SW480 (cell line): ENCODE measurements at regions not wholly inside any gene's neighbourhood (a gene's known extent, or its start where the extent isn't known, plus 50 kb on each side); places are given as distances from the start of the nearest gene placed in this dataset.
A peak's percentile ranks its signal among the peaks of the same experiment; 100 is the strongest.
"Not testable (repeated sequence)": the region's sequence is repeated elsewhere in the genome, so short reads cannot be mapped to it uniquely, and the experiment has no call there.

Source experiments
- DNase-seq: peaks from one replicate; pipeline ENCODE4 v3.0.0-alpha.2; 2016; ENCODE audit warnings: low spot score

DNA sequence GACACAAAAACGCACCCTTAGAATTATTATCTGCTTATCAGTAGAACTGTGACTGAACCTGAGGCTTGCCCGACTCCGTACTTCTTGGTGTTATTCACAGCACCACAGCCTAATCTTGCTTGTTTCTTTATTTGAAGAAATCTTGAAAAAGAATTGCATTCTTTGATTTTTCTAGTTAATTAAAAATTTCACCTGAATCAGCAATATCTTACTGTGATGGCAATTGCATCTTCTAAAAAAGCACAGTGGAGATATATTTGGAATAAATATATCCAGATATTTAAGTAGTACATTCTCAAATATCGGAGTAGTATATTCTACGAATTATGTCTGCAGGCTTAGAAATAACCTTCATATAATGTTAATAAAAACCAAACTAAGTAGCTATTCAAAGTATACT lies 90.1 kb upstream of the LYSMD4 start:
- no peak for DNase-seq

DNA sequence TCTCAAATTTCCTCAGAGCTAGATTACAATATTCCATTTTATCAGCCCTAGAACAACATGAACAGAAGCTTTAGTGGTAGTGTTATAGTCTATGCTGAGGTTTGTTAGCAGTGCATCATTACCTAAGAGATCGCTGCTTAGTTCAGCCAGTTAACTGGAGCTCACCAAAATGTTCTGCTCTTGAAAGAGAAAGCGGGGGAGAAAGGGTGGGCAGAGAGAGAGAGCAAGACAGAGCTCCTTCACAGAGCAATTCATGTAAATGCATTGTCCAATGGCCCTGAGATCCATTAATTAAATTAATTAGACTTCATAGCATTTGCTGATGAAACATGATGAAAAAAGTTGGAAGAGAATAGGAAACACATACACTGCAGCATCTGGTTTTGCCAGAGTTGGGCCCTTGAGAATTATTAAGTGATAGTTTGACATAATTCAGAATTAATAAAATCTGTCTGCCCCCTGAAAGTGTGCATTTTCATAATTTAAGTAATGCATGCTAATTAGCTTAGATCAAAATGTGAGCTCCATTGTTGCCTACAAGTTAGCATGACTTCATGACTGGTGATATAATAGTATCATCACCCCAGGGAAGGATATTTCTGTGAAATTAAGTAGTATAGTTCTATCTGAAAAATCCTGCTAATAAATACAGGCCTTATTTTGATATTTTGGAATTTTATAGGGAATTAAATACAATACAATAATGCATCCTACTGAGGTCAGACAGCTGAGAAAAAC lies 86.9 kb upstream of the LYSMD4 start:
- no peak for DNase-seq

DNA sequence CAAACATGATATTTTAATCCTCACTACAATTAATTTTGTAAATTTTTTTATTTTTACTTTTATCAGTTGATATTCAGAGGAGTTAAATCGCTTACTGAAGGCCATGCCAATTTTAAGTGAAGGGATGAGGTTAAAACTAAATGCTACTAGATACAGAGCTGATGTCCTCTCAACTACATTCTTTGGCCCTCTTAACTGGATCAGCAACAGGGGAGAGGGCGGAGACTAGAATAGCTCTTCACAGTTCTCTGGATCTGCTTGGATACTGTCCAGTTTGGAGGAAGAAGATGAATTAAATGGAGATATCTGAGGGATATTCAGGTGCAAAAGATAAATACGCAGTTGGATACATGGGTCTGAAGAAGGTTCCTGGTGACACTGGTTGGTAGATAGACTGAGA lies 85.6 kb upstream of the LYSMD4 start:
- DNase-seq, result no peak

DNA sequence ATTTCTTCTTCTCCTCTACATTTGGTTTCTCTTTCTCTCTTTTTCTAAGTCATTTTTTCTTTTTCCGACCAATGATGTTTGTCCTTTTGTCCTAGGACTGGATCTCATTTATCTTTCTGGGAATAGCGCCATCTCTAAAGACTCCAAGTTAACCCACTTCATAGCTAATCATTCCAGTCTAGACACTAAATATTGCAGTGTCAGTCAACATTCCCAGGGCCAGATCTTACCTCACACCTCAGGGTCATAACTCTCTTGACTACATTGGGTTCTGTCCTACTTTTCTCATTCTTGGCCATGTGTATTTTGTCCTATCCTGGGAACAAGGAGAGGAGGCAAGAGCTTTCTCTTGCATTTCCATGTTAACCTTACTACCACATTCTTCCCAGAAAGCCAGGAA lies 83.6 kb upstream of the LYSMD4 start:
- not testable (repeated sequence) for DNase-seq

DNA sequence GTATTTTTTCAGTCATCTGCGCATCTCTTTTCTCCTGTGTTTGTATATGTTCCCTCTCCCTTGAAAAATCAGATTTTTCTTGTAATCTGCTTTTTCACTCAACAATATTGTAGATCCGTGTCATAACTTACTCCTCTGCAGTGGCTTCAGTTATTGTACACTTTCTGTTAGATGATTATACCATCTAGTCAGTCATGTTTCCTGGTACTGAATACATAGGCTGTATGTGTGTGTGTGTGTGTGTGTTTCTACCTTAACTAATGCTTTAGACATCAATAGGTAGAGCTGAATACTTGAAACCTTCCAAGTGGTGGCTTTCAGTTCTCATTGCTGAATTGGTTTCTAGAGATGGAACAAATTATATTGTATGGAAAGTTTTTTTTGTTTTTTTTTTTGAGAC lies 77.4 kb upstream of the LYSMD4 start:
- not testable (repeated sequence) for DNase-seq

DNA sequence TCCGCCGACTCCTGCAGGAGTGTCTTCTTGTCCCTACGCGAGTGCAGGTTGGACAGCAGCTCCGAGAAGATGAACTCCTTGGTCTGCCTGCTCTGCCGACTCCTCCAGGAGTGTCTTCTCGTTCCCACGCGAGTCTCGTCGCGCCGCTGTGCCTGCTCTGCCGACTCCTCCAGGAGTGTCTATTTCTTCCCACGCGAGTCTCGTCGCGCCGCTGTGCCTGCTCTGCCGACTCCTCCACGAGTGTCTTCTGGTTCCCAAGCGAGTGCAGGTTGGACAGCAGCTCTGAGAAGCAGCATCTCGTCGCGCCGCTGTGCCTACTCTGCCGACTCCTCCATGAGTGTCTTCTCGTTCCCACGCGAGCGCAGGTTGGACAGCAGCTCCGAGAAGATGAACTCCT lies 66.6 kb upstream of the LYSMD4 start:
- DNase-seq, result not testable (repeated sequence)

DNA sequence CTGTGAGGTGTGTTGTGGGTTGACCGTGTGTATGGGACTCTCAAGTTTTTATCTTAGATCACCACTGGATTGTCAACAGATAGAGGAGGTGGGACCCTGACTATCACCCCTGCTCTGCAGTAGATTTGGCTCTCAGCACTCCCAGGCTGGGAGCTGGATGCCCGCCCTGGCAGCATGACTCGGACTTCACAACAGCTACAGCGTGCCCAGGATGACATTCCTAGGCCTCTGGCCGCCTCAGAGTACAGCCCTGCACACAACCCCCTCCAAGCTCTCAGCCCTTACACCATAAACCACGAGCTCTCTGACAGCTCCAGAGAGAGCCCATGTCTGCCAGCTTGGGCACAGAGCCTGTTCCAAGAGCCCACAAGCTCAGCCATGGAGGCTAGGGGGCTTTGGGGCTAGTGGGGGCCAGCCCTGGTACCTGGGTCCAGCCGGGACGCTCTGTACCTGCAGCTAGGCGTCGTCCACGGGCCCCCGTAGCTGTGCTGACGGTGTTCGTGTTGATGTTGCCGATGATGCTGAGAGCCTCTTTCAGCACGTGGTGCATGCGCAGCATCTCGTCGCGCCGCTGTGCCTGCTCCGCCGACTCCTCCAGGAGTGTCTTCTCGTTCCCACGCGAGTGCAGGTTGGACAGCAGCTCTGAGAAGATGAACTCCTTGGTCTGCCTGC lies 66.1 kb upstream of the LYSMD4 start:
- not testable (repeated sequence) for DNase-seq

DNA sequence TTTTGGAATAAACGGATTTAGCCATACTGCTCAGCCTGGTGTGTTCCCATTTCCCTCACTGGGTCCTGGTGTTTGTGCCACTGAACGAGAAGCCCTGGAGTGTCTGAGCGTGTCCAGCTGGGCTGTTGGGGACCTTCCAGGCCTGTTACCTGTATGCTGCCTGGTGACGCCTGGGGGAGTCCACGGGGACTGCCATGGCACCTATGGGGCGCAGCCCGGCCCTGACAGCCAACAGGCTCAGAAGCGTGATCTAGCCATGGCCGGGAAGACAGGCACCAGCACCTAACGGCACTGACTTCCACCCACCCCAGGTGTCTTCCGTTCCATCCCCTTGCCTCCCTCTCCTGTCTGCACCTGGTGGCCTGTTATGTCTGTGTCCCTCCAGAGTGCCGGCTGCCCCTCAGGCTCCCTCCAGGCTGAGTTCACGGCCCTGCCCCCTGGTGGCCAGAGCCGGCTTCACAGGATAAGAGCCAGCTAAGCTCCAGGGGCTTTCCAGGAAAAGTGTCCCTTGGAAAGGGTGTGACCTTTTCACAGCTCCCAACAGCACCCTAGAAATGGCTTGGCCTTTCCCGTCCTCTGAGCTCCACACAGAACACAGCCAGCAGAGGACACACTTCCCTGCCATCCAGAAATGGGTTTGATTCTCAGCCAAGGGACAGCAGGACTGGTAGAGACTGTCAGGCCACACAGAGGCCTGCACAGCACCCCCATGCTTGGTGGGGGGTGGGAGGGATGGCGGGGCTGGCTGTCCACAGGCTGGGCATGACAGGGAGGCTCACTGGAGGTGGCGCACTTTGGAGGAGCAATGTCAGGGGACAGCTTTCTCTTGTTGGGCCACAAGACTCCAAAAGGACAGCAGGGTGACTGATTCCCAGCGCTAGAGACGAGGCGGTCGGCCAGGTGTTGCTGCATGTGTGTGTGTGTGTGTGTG lies 64.0 kb upstream of the LYSMD4 start:
- not testable (repeated sequence) for DNase-seq

DNA sequence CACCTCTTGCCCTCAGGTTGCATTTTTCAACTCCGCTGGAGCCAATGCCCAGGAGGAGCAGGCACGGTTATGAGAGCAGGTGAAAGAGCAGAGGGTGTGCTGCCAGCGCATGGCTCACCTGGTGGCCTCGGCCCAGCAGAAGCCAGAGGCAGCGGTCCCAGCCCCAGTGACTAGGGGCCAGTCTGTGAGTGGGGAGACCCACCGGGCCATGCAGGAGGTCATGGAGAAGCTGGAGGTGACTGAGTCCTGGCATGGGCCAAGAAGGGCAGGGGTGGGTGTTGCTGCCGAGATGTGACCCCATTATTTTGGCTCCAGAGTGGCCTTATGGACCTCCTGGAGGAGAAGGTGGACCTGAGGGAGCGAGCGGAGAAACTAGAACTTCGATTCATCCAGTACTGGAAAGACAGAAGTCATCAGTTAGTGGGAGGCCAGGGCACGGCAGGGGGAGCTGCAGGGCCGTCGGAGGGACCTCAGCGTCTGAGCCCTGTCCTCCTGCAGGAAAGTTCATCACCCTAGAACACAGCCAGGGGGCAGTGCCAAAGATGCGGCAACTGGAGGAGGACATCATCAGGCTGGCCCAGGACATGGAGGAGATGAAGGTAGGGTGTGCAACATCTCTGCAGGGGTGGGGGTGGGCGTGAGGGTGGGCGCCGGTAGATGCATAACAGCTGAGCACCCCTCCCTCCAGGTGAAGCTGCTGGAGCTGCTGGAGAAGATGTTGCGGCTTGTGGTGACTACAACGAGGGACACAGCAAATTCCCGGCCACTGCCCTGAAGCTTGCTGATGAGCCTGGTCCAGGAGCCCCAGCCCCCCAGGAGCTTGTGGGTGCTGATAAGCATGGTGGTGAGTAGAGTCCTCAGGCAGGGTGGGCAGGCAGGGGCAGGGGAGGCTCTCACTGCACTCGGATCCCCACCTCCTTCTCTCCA lies 58.9 kb upstream of the LYSMD4 start:
- not testable (repeated sequence) for DNase-seq

DNA sequence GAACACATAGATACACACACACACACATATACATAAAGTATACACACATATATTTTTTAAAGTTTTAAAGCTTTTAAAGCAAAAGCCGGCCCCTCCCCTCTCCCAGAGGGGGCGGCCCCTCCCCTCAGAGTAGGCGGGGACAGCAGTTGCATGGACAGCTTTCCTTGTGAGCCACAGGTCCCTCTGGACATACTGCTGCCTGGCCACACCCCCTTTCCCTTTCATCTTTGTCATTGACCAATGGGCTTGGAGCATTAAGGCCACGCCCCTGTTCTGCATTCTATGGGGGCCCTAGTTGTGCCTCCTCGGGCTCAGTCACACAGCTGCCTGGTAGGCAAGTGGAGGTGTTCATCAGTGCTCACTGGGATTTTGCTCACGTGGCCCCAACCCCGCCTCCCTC lies 57.5 kb upstream of the LYSMD4 start:
- peak; percentile 28 for DNase-seq

DNA sequence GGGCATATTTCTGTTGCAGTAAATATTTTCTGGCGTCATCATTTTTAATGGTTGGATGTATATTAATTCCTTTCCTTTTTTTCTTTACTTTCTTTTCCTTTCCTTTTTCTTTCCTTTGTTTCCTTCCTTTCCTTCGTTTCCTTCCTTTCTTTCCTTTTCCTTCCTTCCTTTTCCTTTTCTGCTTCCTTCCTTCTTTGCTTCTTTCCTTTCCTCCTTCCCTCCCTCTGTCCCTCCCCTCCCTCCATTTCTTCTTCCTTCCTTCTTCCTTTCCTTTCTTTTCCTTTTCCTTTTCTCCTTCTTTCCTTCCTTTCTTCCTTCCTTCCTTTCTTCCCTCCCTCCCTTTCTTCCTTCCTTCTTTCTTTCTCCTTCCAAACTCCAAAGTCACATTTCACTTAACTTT lies 54.9 kb upstream of the LYSMD4 start:
- no peak for DNase-seq

DNA sequence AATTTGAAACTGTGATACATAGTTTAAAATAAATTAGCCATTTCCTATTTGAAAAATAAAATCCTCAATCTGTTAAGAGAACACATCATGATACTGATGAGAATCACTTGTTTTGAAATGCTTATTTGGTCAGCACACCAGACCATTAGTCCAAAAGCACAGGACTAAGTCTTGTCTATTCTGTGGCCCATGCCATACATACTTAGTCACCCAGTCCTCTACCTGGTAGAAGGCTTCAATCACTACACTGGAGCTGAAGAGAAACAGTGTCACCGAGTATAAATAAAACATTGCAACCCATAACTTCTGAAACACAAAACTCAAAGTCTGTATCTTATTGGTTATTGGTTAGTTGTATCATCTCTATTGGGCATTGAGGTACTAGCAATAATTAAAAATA lies 51.6 kb upstream of the LYSMD4 start:
- not testable (repeated sequence) for DNase-seq

DNA sequence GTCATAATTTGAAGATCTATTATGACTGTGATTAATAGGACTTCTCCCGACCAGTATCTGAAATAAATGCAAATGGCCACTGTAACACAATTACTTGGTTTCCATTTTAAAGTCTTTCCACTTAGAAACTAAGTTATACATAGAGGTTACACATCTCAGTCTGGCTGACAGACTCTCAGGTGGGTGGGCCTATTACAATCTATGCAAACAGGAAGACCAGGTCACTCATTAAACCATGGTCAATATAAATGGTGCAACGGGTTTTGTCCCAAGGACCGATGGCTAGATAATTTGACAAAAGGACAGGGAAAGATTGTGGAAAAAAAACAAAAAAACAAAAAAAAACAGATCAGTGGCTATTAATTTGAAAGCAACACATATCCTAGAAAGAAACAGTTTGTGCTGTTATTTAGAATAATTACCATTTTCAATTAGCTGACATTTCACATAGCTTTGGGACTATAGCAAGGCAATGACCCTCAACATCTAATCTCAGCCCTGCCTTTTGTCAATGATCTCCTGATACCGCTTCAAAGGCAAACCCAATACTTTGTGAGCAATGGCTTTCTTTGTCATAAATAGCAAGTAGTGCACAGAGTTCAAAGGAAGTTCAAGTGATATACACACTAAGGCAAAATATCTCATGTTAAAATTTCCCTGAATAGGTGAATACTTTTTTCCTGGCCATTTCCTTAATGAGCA lies 50.8 kb upstream of the LYSMD4 start:
- DNase-seq, result not testable (repeated sequence)
